NCI-H526 treated with DMSO at 0.1 percent for 48 hours (cell line): ENCODE measurements at regions not wholly inside any gene's neighbourhood (a gene's known extent, or its start where the extent isn't known, plus 50 kb on each side); places are given as distances from the start of the nearest gene placed in this dataset.

Source experiments
- DNase-seq: peaks from one replicate; lab custom pipeline; 2025; lab: John Stamatoyannopoulos, UW

DNA sequence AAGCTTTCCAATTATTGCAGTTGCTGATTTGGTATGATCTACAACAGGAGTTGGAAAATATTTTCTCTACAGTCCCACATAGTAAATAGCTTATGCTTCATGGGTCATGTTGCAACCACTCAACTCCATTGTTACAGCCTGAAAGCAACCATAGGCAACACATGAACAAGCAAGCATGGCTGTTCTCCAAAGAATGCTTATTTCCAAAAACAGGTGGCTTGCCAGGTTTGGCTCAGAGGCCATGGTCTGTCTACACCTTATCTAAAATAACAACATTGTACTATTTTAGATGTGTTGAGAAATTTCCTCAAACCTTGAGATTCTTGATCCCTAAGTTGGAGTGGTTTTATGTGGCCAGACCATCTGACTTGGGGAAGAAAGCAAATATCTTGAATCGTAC lies 153.9 kb upstream of the MPPED2 start:
- no peak for DNase-seq

DNA sequence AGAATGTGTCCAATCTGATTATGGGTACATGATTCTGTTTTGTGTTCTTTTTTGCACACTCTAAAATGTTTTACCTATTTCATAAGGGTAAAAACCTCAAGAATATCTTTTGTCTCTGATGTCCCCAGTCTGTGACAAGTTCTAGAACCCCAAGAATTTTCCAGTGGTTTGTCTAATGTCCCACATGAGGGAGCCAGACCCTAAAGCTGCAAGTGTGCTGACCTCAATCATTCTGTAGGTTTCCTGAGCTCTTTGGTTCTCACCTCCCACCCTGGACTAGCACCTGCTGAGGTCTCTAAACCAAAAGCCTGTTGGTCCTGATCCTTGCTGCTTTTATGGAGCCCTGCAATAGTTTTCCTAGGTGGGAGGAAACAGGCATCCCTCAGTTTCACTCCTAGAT lies 149.8 kb upstream of the MPPED2 start:
- DNase-seq: no peak

DNA sequence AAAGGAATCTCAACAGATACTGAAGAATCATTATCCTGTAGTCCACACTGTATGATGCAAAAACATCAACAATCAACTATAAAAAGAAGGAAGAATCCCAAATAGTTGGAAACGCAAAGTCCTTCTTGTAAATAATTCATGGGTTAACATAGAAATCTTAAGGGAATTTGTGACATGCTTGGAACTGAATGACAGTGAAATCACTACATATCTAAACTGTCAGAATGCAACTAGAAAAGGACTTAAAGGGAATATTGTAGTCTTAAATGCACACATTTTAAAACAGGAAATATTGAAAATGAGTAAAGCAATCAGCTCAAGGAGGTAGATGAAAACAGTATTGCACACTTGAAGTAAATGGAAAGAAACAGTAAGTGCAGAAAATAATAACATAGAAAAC lies 147.6 kb upstream of the MPPED2 start:
- no peak for DNase-seq

- peak; percentile 92 for DNase-seq
These were observed 143.9 kb upstream of the MPPED2 start for GRCh38 chr11:30730011-30730410.

- peak; percentile 13 for DNase-seq
These were observed 143.1 kb upstream of the MPPED2 start for GRCh38 chr11:30729187-30729713.

- no peak for DNase-seq
These were observed 139.6 kb upstream of the MPPED2 start for GRCh38 chr11:30725645-30726195.

DNA sequence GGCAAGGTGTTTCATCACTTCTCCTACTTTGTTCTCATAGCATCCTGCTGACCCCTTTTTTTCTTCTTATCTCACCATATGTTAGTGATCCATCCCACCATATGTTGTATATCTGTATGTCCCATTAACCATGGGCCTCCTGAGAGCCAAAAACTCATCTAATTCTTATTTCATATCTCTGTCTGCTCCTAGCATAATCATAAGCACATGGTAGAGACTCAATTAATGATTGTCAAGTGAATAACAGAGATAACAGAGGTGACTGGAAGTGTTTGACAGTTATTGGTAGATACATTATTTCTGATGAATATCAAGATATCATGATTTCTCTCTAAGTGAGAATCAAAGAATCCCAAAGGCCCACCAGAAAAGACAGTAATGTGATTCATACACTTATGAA lies 138.1 kb upstream of the MPPED2 start:
- no peak for DNase-seq

GRCh38 chr11:30719371-30719770 lies 133.2 kb upstream of the MPPED2 start:
- no peak for DNase-seq

- no peak for DNase-seq
These were observed 131.5 kb upstream of the MPPED2 start for GRCh38 chr11:30717641-30718040.

GRCh38 chr11:30717009-30717408 lies 130.9 kb upstream of the MPPED2 start:
- no peak for DNase-seq

GRCh38 chr11:30712749-30713148 lies 126.6 kb upstream of the MPPED2 start:
- no peak for DNase-seq

DNA sequence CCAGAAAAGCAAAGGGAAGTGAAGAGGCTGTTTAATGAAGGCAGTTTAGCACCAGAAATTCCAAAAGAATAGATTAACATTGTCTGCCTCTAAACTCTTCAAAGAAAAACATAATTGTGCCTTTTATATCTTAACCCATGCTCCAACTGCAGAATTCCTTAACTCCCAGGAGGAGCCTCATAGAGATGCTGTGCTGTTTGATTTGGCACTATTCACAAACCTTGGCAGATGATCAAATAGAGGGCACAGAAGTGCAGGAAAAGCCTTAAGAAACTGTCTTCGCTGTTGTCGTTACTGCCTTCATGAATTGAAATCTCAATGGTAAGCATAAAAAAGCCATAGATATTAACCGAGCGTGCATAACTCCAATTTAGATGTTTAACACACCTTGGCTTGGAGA lies 124.1 kb upstream of the MPPED2 start:
- DNase-seq: no peak

DNA sequence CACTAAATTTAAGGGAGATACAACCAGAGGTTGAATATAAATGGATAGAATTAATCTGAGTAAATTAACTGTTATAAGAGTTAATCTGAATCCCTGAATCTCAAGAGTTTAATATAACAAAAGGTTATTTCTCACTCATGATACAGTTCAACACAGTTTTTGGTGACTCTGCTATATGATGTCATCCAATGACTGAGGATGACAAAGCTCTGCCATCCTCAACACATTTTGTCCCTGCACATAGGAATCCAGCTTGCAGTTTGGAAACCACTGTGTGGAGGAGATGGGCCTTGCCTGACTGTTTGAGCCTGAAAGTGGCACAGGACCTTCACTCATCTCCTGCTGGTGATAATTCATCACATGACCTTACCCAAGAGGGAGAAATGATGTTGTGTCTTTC lies 121.0 kb upstream of the MPPED2 start:
- DNase-seq: no peak

DNA sequence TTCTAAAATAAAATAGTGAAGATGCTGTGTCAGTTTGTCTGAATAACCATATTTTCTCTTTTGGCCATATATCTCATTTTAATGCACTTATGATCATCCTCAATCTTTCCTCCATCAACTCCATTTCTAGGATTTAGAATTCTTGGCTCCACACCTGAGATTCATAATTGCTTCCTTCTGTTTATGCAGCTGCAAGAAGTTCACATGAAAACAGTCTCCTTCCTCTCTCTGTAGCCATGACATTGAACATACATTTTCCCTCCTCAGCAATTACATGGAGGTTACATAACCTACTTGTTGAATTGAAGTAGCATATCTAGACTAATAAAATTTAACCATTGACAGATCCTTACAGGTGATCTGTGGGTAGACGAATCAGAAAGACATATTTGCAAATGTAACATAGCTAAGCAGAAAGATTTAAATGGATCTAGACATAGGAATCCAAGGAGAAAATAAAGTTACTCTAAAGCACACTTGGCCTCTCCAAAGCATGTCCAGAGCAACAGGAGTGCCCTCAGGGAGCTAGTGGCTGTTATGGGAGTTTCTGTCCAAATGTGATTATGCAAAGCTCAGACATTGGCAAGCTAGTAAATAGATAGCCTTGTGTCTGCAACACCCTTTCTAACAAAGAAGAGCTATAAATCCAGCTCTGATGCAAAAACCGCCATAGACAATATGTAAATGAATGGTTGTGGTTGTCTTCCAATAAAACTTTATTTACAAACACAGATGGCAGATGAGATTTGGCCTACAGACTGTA lies 119.9 kb upstream of the MPPED2 start:
- DNase-seq: peak; percentile 91

DNA sequence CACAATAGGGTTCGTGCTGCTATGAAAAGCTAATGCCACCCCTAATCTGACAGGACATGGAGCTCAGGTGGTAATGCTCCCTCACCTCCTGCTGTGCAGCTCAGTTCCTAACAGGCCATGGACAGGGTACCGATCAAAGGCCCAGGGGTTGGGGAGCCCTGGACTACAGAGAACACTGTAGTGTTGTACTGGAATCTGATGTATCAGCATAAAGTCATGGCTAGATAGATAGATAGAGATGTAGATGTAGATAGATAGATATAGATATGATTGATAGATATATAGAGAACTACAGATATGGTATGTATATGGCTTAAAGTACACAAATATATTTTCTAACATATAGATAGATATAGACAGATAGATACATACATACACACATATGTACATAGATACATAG lies 112.3 kb upstream of the MPPED2 start:
- no peak for DNase-seq

DNA sequence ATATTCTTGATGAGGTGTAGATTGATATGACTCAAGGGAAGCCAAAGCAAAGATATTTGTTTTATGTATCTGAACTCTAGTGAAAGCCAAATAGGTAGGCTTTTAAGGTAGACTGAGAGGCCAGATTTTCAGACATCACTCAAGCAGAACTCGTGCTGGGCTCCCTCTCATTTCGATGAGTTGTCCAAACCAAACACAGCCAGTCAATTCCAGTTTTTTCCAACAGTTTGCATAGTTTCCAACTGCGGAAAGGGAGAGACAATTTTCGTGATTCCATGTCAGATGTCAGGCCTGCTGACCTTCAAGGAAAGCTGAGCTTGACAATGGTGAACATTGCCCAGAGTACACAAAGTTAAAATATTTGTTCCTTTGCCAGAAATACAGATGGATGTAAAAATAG lies 110.9 kb upstream of the MPPED2 start:
- DNase-seq: no peak

- DNase-seq: no peak
These were observed 98.6 kb upstream of the MPPED2 start for GRCh38 chr11:30684772-30685171.

DNA sequence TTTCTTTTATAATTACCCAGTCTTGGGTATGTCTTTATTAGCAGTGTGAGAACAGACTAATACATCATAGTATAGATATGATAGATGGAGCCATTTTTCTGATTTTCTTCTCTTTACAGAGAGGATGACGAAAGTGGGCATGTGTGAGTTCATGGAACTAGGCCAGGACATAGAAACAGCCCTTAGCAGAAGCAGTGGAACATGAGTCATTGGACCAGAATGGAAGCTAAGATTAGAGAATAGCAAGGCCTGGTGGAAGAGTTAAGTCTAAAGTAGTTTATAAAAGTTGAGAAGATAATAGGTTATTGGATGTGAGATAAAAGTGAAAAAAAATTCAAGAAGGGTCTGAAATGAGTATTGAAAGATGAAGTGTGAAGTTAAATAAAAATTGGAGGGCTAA lies 97.0 kb upstream of the MPPED2 start:
- no peak for DNase-seq

GRCh38 chr11:30666817-30667216 lies 80.7 kb upstream of the MPPED2 start:
- DNase-seq: no peak

GRCh38 chr11:30665067-30665466 lies 78.9 kb upstream of the MPPED2 start:
- DNase-seq: no peak

DNA sequence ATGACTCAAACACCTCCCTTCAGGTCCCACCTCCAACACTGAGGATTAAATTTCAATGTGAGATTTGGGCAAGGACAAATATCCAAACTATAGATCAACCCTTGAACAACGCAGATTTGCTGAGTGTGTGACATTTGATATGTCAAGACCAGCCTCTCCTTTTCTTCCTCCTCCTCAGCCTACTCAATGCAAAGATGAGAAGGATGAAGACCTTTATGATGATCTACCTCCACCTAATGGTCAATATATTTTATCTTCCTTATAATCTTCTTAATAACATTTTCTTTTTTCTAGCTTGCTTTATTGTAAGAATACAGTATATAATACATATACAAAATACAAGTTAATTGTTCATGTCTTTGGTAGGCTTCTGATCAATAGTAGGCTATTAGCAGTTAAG lies 67.5 kb upstream of the MPPED2 start:
- DNase-seq: no peak

- DNase-seq: no peak
These were observed 66.6 kb upstream of the MPPED2 start for GRCh38 chr11:30652801-30653200.

DNA sequence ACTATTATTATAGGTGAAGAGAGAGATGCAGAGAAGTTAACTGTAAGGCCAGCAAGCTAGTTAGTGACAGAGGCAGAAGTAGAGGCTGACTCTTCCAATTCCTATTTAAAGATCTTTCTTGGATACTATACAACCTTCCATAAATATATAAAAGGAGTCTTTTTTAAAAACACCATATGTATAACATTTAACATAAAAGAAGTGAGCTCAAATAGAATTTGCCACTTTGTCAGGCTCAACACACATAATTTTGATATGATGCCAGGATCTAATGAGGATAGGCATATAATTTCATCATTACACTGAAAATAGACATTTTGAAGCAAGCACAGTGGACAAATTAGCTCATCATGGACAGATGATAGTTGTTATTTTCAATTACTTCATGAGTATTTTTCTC lies 64.1 kb upstream of the MPPED2 start:
- DNase-seq: no peak
